Activated CD8-positive, alpha-beta T cell treated with anti-CD3 and anti-CD28 coated beads, Interleukin-2, amount 10 ng/mL, durations not matched to agents 7 days and 5 days (primary cell): ENCODE measurements at regions not wholly inside any gene's neighbourhood (a gene's known extent, or its start where the extent isn't known, plus 50 kb on each side); places are given as distances from the start of the nearest gene placed in this dataset.
"Not testable (repeated sequence)": the region's sequence is repeated elsewhere in the genome, so short reads cannot be mapped to it uniquely, and the experiment has no call there.

Experiments used
- ATAC-seq: fragments of 150-1000 bp; cut with Tn5 transposase; one replicate; pipeline ENCODE4 v1.10.0; 2021; ENCODE audit warnings: moderate library complexity
- CTCF ChIA-PET: fragments of 350-600 bp; sonication (Branson Sonifier 250); formaldehyde crosslinking; loops from one replicate; lab custom pipeline; 2021; ENCODE audit warnings: antibody characterized with exemption; lab: Charles Lee
- POLR2A ChIA-PET: fragments of 350-600 bp; sonication (Branson Sonifier 250); formaldehyde crosslinking; loops from one replicate; lab custom pipeline; 2021; ENCODE audit warnings: antibody characterized with exemption; lab: Charles Lee
- DNase-seq: peaks from one replicate; pipeline ENCODE4 v3.0.0-alpha.2; 2020
- H3K27ac Mint-ChIP-seq: one replicate; pipeline ENCODE4 v1.8.0; 2021; ENCODE audit warnings: mild to moderate bottlenecking, mixed read lengths
- H3K27me3 Mint-ChIP-seq: one replicate; pipeline ENCODE4 v1.8.0; 2021; ENCODE audit warnings: low read depth, mixed read lengths
- H3K36me3 Mint-ChIP-seq: one replicate; pipeline ENCODE4 v1.8.0; 2021; ENCODE audit warnings: low read depth, mixed read lengths
- H3K4me1 Mint-ChIP-seq: one replicate; pipeline ENCODE4 v1.8.0; 2021; ENCODE audit warnings: low read depth, mixed read lengths
- H3K4me3 Mint-ChIP-seq: one replicate; pipeline ENCODE4 v1.8.0; 2021; ENCODE audit warnings: mild to moderate bottlenecking, mixed read lengths
- H3K9me3 Mint-ChIP-seq: one replicate; pipeline ENCODE4 v1.8.0; 2022; ENCODE audit warnings: mixed read lengths; ENCODE audit not compliant: insufficient read depth

- Mint-ChIP-seq H3K36me3 (no peaks in the 10 kb centered on the region), H3K9me3 (no peaks in the 10 kb centered on the region), H3K4me1 (no peaks in the 10 kb centered on the region), H3K27ac (no peak overlapping the region), H3K4me3 (no peak overlapping the region), H3K27me3 (no peaks in the 10 kb centered on the region)
- ATAC-seq, result no peak
- CTCF ChIA-PET, result no interaction called here
- DNase-seq, result no peak
- POLR2A ChIA-PET, result no interaction called here
These were observed 113.4 kb upstream of the GHR start for GRCh38 chr5:42309865-42310264.

DNA sequence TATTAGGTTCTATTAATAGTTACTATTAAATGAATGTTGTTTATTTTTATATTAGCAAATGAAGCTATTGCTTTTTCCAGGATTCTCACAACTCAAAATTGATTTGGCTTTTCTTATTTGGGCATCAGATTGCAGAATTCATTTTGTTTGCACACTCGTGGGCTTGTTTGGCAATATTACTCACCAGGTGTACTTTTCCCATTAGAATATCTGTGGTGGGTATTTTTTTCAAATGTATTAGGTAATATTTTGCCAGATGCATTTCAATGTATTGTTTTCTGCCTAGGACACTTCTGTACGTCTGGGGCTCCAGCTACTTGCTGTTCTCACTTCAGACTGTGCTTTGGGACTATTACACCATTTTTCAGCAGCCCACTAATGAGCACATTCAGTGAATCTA, 108.0 kb upstream of the GHR start:
- Mint-ChIP-seq H3K27me3 (no peaks in the 10 kb centered on the region), H3K4me1 (no peaks in the 10 kb centered on the region), H3K4me3 (no peak overlapping the region), H3K27ac (no peak overlapping the region), H3K9me3 (peaks cover 11% of the 10 kb centered on the region), H3K36me3 (no peaks in the 10 kb centered on the region)
- POLR2A ChIA-PET, result no interaction called here
- DNase-seq (no peak), ATAC-seq (no peak)
- CTCF ChIA-PET, result no interaction called here

DNA sequence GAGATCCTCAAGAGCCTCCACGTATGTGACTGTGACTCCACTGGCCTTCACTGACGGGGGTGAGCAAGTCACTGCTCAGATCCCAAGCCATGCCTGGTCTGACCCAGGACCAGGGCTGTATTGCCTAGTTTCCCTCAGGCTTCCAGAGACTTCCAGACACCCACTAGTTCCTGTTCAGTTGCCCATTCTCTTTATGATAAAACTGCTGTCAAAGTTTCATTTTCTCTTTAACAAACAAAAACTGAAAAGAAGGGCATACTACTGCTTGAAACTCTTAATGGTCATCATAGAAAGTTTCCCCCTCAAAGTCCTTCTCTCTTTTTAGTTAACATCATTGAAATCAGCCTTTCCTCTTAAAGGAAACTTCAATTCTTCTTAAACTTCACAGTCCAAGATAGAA, 105.7 kb upstream of the GHR start:
- Mint-ChIP-seq H3K27me3 (no peaks in the 10 kb centered on the region), H3K9me3 (peaks cover 11% of the 10 kb centered on the region), H3K36me3 (no peaks in the 10 kb centered on the region), H3K27ac (no peak overlapping the region), H3K4me3 (no peak overlapping the region), H3K4me1 (no peaks in the 10 kb centered on the region)
- ChIA-PET POLR2A (no interaction called here), CTCF (no interaction called here)
- DNase-seq, result no peak
- no peak for ATAC-seq

DNA sequence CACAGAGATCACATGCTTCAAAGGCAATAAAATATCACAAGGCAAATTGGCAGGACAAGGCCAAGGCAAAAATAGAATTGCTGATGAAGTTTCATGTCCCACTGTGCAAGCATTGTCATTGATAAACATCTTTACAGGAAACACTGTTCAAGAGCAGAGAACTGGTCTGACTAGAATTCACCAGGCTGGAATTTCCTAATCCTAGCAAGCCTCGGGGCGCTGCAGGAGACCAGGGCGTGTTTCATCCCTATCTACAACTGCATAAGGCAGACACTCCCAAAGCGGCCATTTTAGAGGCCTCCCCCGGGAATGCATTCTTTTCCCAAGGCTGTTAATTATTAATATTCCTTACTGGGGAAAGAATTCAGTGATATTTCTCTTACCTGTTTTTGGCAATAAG, 103.7 kb upstream of the GHR start:
- H3K36me3 Mint-ChIP-seq, H3K27me3 Mint-ChIP-seq, ATAC-seq, H3K4me3 Mint-ChIP-seq, DNase-seq, CTCF ChIA-PET, POLR2A ChIA-PET, H3K27ac Mint-ChIP-seq, H3K4me1 Mint-ChIP-seq: not testable (repeated sequence)
- peaks cover 11% of the 10 kb centered on the region for H3K9me3 Mint-ChIP-seq

- ChIA-PET CTCF (no interaction called here), POLR2A (no interaction called here)
- Mint-ChIP-seq H3K27ac (no peak overlapping the region), H3K4me3 (no peak overlapping the region), H3K9me3 (peaks cover 11% of the 10 kb centered on the region), H3K36me3 (no peaks in the 10 kb centered on the region), H3K4me1 (no peaks in the 10 kb centered on the region), H3K27me3 (no peaks in the 10 kb centered on the region)
- no peak for ATAC-seq
- no peak for DNase-seq
These were observed 101.5 kb upstream of the GHR start for GRCh38 chr5:42321785-42322184.

DNA sequence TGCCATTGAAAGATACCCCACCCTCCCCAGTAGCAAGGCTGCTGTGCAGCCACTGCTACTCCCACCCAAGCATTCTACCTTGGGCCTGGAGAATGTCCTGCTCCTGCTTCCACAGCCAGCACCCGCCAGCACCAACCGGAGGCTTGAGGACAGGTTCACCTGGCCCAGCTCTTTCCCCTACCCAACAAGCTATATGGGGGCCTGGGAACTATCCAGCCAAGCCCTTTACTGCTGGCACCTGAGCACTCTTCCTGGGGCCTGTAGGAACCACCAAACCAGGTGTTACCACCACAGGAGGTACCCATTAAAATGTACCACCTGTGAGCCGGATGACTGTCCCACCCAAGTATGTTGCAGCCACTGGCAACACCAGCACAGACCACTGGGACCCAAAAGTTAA, 86.1 kb upstream of the GHR start:
- Mint-ChIP-seq H3K4me3 (no peak overlapping the region), H3K4me1 (no peaks in the 10 kb centered on the region), H3K36me3 (no peaks in the 10 kb centered on the region), H3K27ac (no peak overlapping the region), H3K27me3 (no peaks in the 10 kb centered on the region), H3K9me3 (peaks cover 9% of the 10 kb centered on the region)
- ATAC-seq (no peak), DNase-seq (no peak)
- ChIA-PET CTCF (no interaction called here), POLR2A (no interaction called here)

DNA sequence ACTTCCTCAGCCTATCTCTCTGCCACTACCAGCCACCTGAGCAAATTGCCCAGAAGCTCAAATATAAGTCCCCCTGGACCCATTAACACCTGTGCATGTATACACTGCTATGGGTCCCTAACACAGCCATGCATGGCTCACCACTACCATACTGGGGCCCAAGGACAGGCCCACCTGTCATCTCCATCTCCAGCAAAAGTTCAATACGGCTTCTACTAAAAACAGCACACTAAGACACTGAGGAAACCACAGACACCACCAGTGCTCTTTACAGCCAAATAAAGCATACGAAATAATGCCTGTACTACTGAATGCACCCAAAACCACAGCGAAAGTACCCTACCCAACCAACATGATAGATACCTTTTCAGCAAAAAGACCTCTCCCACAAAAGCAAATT, 85.6 kb upstream of the GHR start:
- no peaks in the 10 kb centered on the region for H3K27me3 Mint-ChIP-seq
- H3K4me1 Mint-ChIP-seq, result no peaks in the 10 kb centered on the region
- no peak for DNase-seq
- H3K36me3 Mint-ChIP-seq, result no peaks in the 10 kb centered on the region
- POLR2A ChIA-PET, result no interaction called here
- H3K27ac Mint-ChIP-seq, result no peak overlapping the region
- no peak for ATAC-seq
- H3K4me3 Mint-ChIP-seq, result no peak overlapping the region
- H3K9me3 Mint-ChIP-seq, result peaks cover 9% of the 10 kb centered on the region
- CTCF ChIA-PET, result no interaction called here

- H3K27me3 Mint-ChIP-seq, result no peaks in the 10 kb centered on the region
- H3K9me3 Mint-ChIP-seq, result peaks cover 9% of the 10 kb centered on the region
- no peaks in the 10 kb centered on the region for H3K4me1 Mint-ChIP-seq
- ChIA-PET CTCF (no interaction called here), POLR2A (no interaction called here)
- no peak overlapping the region for H3K4me3 Mint-ChIP-seq
- no peaks in the 10 kb centered on the region for H3K36me3 Mint-ChIP-seq
- DNase-seq (no peak), ATAC-seq (no peak)
- H3K27ac Mint-ChIP-seq, result no peak overlapping the region
These were observed 85.1 kb upstream of the GHR start for GRCh38 chr5:42338136-42338535.

DNA sequence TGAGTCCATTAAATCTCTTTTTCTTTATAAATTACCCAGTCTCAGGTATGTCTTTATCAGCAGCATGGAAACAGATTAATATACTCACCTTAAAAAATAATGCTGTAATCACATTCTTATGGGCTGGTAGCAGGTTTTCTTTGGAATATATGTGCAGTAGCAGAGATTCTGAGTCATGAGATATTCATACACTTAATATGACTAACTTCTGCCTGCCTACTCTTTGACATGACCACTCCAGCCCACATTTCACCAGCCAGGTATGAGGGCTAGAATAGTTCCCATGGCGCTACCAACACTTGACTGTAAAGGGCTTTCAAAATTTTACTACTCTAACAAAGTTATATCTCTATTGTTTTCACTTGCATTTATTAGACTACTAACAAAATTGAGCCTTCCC, 74.1 kb upstream of the GHR start:
- H3K9me3 Mint-ChIP-seq, result peaks cover 8% of the 10 kb centered on the region
- POLR2A ChIA-PET, result no interaction called here

DNA sequence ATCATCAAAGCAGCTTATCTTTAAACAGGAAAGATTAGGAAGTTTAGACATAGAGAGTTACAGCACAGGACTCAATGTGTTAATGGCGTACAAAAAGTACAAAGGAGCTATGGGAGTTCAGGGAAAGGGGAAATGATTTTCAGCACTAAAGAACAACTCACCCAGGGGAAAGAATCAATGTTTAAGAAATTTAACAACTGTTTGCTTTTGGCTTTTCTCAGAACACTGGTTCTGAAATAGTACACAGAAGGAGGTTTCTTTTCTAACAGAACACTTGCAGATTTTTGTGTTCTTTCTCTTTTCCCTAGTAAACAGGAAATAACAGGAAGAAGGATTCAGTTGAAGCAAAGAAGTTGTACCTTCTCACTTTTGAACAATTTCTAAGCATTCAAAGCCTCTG, 71.3 kb upstream of the GHR start:
- no peaks in the 10 kb centered on the region for H3K4me1 Mint-ChIP-seq

More for the DNA sequence above, 74.1 kb upstream of the GHR start:
- H3K36me3 Mint-ChIP-seq, result no peaks in the 10 kb centered on the region
- CTCF ChIA-PET, result no interaction called here
- DNase-seq (no peak), ATAC-seq (no peak)
- H3K4me1 Mint-ChIP-seq, result no peaks in the 10 kb centered on the region
- no peak overlapping the region for H3K27ac Mint-ChIP-seq
- H3K27me3 Mint-ChIP-seq, result no peaks in the 10 kb centered on the region
- no peak overlapping the region for H3K4me3 Mint-ChIP-seq

GRCh38 chr5:42360056-42360455, 63.2 kb upstream of the GHR start:
- ATAC-seq, result no peak
- H3K9me3 Mint-ChIP-seq, result no peaks in the 10 kb centered on the region
- no peaks in the 10 kb centered on the region for H3K4me1 Mint-ChIP-seq
- ChIA-PET CTCF (no interaction called here), POLR2A (no interaction called here)
- H3K36me3 Mint-ChIP-seq, result no peaks in the 10 kb centered on the region
- no peak overlapping the region for H3K4me3 Mint-ChIP-seq
- H3K27ac Mint-ChIP-seq, result no peak overlapping the region
- DNase-seq, result no peak
- H3K27me3 Mint-ChIP-seq, result no peaks in the 10 kb centered on the region

More for the DNA sequence above, 71.3 kb upstream of the GHR start:
- ATAC-seq (no peak), DNase-seq (no peak)
- Mint-ChIP-seq H3K9me3 (peaks cover 6% of the 10 kb centered on the region), H3K27ac (no peak overlapping the region), H3K36me3 (no peaks in the 10 kb centered on the region), H3K4me3 (no peak overlapping the region), H3K27me3 (no peaks in the 10 kb centered on the region)
- CTCF ChIA-PET, result no interaction called here
- POLR2A ChIA-PET, result no interaction called here

GRCh38 chr5:42360616-42361314, 62.5 kb upstream of the GHR start:
- DNase-seq, result no peak
- no peaks in the 10 kb centered on the region for H3K9me3 Mint-ChIP-seq
- H3K27me3 Mint-ChIP-seq, result no peaks in the 10 kb centered on the region

DNA sequence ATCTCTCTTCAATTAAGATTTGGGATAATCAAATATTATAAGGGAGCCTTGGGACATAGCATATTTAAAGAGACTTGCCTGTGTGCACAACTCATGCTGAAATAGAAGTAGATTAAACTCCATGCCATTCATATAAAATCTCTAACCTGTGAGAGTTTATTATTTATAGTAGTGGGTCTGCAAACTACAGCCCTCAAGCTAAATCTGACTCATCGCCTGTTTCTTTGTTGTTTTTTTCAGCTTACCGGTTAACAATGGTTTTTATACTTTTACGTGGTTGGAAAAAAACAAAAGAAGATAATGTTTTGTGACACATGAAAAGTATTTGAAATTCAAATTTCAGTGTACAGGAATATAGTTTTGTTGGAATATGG, 61.9 kb upstream of the GHR start:
- H3K4me3 Mint-ChIP-seq, result no peak overlapping the region
- H3K4me1 Mint-ChIP-seq, result no peaks in the 10 kb centered on the region
- no peak overlapping the region for H3K27ac Mint-ChIP-seq
- CTCF ChIA-PET, result interaction anchor here (0.6 kb wide), 1 partner anchor 606 kb away, joined by 3 read pairs; no protein-coding TSS in a partner anchor
- no peak for DNase-seq
- no peaks in the 10 kb centered on the region for H3K27me3 Mint-ChIP-seq
- no peaks in the 10 kb centered on the region for H3K36me3 Mint-ChIP-seq
- POLR2A ChIA-PET, result no interaction called here
- no peaks in the 10 kb centered on the region for H3K9me3 Mint-ChIP-seq
- no peak for ATAC-seq

More at GRCh38 chr5:42360616-42361314, 62.5 kb upstream of the GHR start:
- ATAC-seq, result no peak
- Mint-ChIP-seq H3K27ac (no peak overlapping the region), H3K4me3 (no peak overlapping the region), H3K4me1 (no peaks in the 10 kb centered on the region), H3K36me3 (no peaks in the 10 kb centered on the region)
- ChIA-PET POLR2A (no interaction called here), CTCF (no interaction called here)
